PC-9 (cell line): ENCODE measurements at regions not wholly inside any gene's neighbourhood (a gene's known extent, or its start where the extent isn't known, plus 50 kb on each side); places are given as distances from the start of the nearest gene placed in this dataset.
"Not testable (repeated sequence)": the region's sequence is repeated elsewhere in the genome, so short reads cannot be mapped to it uniquely, and the experiment has no call there.

Source experiments
- EZH2 ChIP-seq: fragments of 200-600 bp; sonication (generic); IDR thresholded peaks from 2 replicates; pipeline ENCODE4 v1.8.0; 2017; ENCODE audit warnings: antibody characterized with exemption, low read depth
- TF ChIP-seq, protein P1 (sequence below): fragments of 200-600 bp; sonication (generic); conservative IDR thresholded peaks from 2 replicates; pipeline ENCODE4 v1.6.1; 2017; ENCODE audit warnings: mixed run types, antibody characterized with exemption, mild to moderate bottlenecking, moderate library complexity

- TF ChIP-seq, protein P1, sequence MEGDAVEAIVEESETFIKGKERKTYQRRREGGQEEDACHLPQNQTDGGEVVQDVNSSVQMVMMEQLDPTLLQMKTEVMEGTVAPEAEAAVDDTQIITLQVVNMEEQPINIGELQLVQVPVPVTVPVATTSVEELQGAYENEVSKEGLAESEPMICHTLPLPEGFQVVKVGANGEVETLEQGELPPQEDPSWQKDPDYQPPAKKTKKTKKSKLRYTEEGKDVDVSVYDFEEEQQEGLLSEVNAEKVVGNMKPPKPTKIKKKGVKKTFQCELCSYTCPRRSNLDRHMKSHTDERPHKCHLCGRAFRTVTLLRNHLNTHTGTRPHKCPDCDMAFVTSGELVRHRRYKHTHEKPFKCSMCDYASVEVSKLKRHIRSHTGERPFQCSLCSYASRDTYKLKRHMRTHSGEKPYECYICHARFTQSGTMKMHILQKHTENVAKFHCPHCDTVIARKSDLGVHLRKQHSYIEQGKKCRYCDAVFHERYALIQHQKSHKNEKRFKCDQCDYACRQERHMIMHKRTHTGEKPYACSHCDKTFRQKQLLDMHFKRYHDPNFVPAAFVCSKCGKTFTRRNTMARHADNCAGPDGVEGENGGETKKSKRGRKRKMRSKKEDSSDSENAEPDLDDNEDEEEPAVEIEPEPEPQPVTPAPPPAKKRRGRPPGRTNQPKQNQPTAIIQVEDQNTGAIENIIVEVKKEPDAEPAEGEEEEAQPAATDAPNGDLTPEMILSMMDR: not testable (repeated sequence)
- not testable (repeated sequence) for TF ChIP-seq EZH2
Observed at GRCh38 chr9:91019871-91020270, 218.3 kb downstream of the SYK start.
